ENCODE measurements at regions not wholly inside any gene's neighbourhood (a gene's known extent, or its start where the extent isn't known, plus 50 kb on each side); places are given as distances from the start of the nearest gene placed in this dataset.

- no peak for TF ChIP-seq NFATC3 (CRISPR knock-in tag; IDR thresholded peaks at IDR 0.05)
- no peak for TF ChIP-seq TBP (CRISPR knock-in tag; IDR thresholded peaks at IDR 0.05)
- TF ChIP-seq ZNF24 (IDR thresholded peaks at IDR 0.05), result no peak
- TF ChIP-seq, protein P1, sequence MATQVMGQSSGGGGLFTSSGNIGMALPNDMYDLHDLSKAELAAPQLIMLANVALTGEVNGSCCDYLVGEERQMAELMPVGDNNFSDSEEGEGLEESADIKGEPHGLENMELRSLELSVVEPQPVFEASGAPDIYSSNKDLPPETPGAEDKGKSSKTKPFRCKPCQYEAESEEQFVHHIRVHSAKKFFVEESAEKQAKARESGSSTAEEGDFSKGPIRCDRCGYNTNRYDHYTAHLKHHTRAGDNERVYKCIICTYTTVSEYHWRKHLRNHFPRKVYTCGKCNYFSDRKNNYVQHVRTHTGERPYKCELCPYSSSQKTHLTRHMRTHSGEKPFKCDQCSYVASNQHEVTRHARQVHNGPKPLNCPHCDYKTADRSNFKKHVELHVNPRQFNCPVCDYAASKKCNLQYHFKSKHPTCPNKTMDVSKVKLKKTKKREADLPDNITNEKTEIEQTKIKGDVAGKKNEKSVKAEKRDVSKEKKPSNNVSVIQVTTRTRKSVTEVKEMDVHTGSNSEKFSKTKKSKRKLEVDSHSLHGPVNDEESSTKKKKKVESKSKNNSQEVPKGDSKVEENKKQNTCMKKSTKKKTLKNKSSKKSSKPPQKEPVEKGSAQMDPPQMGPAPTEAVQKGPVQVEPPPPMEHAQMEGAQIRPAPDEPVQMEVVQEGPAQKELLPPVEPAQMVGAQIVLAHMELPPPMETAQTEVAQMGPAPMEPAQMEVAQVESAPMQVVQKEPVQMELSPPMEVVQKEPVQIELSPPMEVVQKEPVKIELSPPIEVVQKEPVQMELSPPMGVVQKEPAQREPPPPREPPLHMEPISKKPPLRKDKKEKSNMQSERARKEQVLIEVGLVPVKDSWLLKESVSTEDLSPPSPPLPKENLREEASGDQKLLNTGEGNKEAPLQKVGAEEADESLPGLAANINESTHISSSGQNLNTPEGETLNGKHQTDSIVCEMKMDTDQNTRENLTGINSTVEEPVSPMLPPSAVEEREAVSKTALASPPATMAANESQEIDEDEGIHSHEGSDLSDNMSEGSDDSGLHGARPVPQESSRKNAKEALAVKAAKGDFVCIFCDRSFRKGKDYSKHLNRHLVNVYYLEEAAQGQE (IDR thresholded peaks at IDR 0.05; ENCODE audit: borderline replicate concordance in 1 of 2, low read depth in 1 of 2, low read length in 2 of 2), result no peak
- TF ChIP-seq, protein P2, sequence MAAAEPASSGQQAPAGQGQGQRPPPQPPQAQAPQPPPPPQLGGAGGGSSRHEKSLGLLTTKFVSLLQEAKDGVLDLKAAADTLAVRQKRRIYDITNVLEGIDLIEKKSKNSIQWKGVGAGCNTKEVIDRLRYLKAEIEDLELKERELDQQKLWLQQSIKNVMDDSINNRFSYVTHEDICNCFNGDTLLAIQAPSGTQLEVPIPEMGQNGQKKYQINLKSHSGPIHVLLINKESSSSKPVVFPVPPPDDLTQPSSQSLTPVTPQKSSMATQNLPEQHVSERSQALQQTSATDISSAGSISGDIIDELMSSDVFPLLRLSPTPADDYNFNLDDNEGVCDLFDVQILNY (CRISPR knock-in tag; conservative IDR thresholded peaks at IDR 0.05), result no peak
- no peak for TF ChIP-seq NR2F6 (IDR thresholded peaks at IDR 0.05)
- no peak for TF ChIP-seq NR2F6 (CRISPR knock-in tag; IDR thresholded peaks at IDR 0.05)
- TF ChIP-seq ZNF280D (CRISPR knock-in tag; IDR thresholded peaks at IDR 0.05), result no peak
Observed at GRCh38 chr2:22626621-22627020, 758.4 kb upstream of the KLHL29 start.

Data from HepG2 (cell line).